Thoracic aorta (tissue), 2 donors: ENCODE measurements at regions not wholly inside any gene's neighbourhood (a gene's known extent, or its start where the extent isn't known, plus 50 kb on each side); places are given as distances from the start of the nearest gene placed in this dataset.

Experiments
- ATAC-seq: fragments of 150-250 bp; one replicate; pipeline ENCODE4 v1.8.0; 2017; ENCODE audit warnings: low read depth; ENCODE audit not compliant: insufficient number of reproducible peaks, low FRiP score
- DNase-seq: peaks from one replicate; pipeline ENCODE4 v3.0.0-alpha.2; 2020; ENCODE audit warnings: low spot score
- H3K27ac ChIP-seq, 2 donors: fragments of 200-600 bp; sonication (generic); 1 replicate in 1 of 2; 2 replicates in 1 of 2; pipeline ENCODE4 v1.5.1; 2016; ENCODE audit warnings: mild to moderate bottlenecking in 2 of 2, moderate library complexity in 2 of 2
- H3K27me3 ChIP-seq: fragments of 200-600 bp; sonication (generic); replicated peaks from 2 replicates; pipeline ENCODE4 v1.6.0; 2016; ENCODE audit warnings: mild to moderate bottlenecking; ENCODE audit not compliant: insufficient read depth
- H3K36me3 ChIP-seq: fragments of 200-600 bp; sonication (generic); one replicate; pipeline ENCODE4 v1.5.1; 2016
- H3K4me1 ChIP-seq, 2 donors: fragments of 200-600 bp; sonication (generic); 1 replicate in 1 of 2; 2 replicates in 1 of 2; pipeline versions ENCODE4 v1.5.1 to v1.6.0; 2016; ENCODE audit warnings: low read depth in 2 of 2, mild to moderate bottlenecking in 1 of 2; ENCODE audit not compliant: control insufficient read depth in 1 of 2
- H3K4me3 ChIP-seq: fragments of 200-600 bp; sonication (generic); 2 replicates; pipeline ENCODE4 v1.5.1; 2016; ENCODE audit warnings: mild to moderate bottlenecking
- H3K9me3 ChIP-seq: fragments of 200-600 bp; sonication (generic); 2 replicates; pipeline ENCODE4 v1.5.1; 2016
- CTCF ChIP-seq: fragments of 200-600 bp; sonication (generic); IDR thresholded peaks from one replicate; pipeline ENCODE4 v1.5.1; 2019; ENCODE audit warnings: antibody characterized with exemption

DNA sequence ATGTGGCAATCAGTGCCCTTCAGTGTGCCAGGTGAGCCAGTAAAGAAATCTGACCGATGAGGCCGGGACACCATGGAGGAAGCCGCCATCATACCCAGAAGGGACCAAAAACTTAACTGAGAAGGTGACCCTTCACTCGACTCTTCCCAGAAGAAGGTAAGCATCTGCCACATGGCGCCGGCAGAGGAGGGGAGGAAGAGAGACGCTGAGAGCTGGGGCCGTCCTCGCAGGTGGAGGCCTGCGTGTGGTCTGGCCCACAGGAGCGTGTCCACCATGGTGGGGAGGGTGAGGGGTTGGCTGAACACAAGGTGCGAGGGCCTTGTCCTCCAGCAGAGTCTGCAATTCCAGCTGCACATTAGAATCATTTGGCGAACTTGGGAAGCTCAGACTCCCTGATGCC is 513.1 kb upstream of the RAB6C start:
- ATAC-seq (no peak), DNase-seq (no peak)
- Histone ChIP-seq H3K9me3 (no peaks in the 10 kb centered on the region), H3K27me3 (no peaks in the 10 kb centered on the region), H3K4me1 (no peaks in the 10 kb centered on the region), H3K4me3 (no peak overlapping the region), H3K27ac (no peak overlapping the region), H3K36me3 (no peaks in the 10 kb centered on the region)
- no peak for TF ChIP-seq CTCF

GRCh38 chr2:129467012-129467779 is 512.3 kb upstream of the RAB6C start:
- DNase-seq = no peak
- Histone ChIP-seq H3K9me3 (no peaks in the 10 kb centered on the region), H3K36me3 (no peaks in the 10 kb centered on the region), H3K27me3 (no peaks in the 10 kb centered on the region), H3K27ac (no peak overlapping the region), H3K4me3 (no peak overlapping the region), H3K4me1 (no peaks in the 10 kb centered on the region)
- no peak for ATAC-seq
- TF ChIP-seq CTCF = no peak

- Histone ChIP-seq H3K36me3 (no peaks in the 10 kb centered on the region), H3K4me3 (no peak overlapping the region), H3K9me3 (no peaks in the 10 kb centered on the region), H3K27ac (no peak overlapping the region), H3K4me1 (no peaks in the 10 kb centered on the region), H3K27me3 (no peaks in the 10 kb centered on the region)
- no peak for TF ChIP-seq CTCF
- DNase-seq = no peak
- no peak for ATAC-seq
Measured at GRCh38 chr2:129467941-129468340, 511.5 kb upstream of the RAB6C start.

- no peak for DNase-seq
- no peaks in the 10 kb centered on the region for H3K4me1 ChIP-seq
- H3K27ac ChIP-seq = no peak overlapping the region
- no peak for TF ChIP-seq CTCF
- no peaks in the 10 kb centered on the region for H3K9me3 ChIP-seq
- H3K36me3 ChIP-seq = no peaks in the 10 kb centered on the region
- ATAC-seq = no peak
- no peak overlapping the region for H3K4me3 ChIP-seq
- no peaks in the 10 kb centered on the region for H3K27me3 ChIP-seq
Measured at GRCh38 chr2:129468879-129469278, 510.6 kb upstream of the RAB6C start.

DNA sequence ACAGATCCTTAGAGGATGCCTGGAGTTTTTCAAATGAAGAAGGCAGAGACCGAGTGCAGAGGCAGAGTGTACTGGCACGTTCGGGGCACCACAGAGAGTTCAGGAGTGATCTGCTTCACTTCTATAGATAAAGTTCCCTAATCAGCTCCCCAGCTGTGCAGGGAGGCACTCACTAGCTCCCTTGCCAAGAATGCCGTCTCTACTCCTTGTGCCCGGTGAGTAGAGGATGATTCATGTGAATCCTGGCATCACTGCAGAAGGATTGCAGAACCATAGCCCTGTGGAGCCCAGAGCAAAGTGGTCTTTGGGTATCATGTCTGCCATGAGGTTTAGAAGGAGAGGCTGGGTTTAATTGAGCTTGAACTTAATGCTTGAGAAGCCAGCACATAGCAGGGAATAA is 510.1 kb upstream of the RAB6C start:
- Histone ChIP-seq H3K4me3 (no peak overlapping the region), H3K9me3 (no peaks in the 10 kb centered on the region), H3K27ac (no peak overlapping the region), H3K4me1 (no peaks in the 10 kb centered on the region), H3K27me3 (no peaks in the 10 kb centered on the region), H3K36me3 (no peaks in the 10 kb centered on the region)
- ATAC-seq = no peak
- no peak for TF ChIP-seq CTCF
- DNase-seq = no peak
